ENCODE measurements at regions not wholly inside any gene's neighbourhood (a gene's known extent, or its start where the extent isn't known, plus 50 kb on each side); places are given as distances from the start of the nearest gene placed in this dataset.

DNA sequence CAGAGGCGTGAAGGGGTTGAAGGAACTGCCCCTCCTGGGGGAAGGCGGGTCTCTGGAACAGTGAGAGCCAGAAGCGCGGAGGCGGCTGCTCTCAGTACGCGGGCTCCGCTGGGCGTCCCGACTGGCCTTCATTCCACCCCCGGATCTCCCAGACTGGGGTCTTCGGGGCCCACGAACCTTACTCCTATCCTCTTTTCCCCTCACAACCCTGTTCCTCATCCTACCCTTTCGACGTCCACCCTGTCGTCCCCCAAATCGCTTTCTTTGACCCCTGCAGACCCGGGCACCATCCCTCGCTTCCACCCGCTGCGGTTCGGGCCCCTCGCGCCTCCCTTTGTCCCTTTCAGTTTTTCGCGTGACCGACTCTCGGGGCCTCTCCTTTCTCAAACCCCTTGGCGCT is 2114.6 kb downstream of the TP53TG3F start:
- no peaks in the 10 kb centered on the region for H3K27me3 ChIP-seq (ENCODE audit: insufficient read depth, poor library complexity, severe bottlenecking)
- DNase-seq (ENCODE audit: low read depth in 1 of 2, low spot score in 1 of 2): no peak
- H3K27ac ChIP-seq (replicated peaks): no peak overlapping the region
- no peak overlapping the region for H3K4me3 ChIP-seq (replicated peaks; ENCODE audit: insufficient read depth, low read length)
- no peak for TF ChIP-seq GABPA (IDR thresholded peaks at IDR 0.05; ENCODE audit: low read depth)
- TF ChIP-seq, protein P1, sequence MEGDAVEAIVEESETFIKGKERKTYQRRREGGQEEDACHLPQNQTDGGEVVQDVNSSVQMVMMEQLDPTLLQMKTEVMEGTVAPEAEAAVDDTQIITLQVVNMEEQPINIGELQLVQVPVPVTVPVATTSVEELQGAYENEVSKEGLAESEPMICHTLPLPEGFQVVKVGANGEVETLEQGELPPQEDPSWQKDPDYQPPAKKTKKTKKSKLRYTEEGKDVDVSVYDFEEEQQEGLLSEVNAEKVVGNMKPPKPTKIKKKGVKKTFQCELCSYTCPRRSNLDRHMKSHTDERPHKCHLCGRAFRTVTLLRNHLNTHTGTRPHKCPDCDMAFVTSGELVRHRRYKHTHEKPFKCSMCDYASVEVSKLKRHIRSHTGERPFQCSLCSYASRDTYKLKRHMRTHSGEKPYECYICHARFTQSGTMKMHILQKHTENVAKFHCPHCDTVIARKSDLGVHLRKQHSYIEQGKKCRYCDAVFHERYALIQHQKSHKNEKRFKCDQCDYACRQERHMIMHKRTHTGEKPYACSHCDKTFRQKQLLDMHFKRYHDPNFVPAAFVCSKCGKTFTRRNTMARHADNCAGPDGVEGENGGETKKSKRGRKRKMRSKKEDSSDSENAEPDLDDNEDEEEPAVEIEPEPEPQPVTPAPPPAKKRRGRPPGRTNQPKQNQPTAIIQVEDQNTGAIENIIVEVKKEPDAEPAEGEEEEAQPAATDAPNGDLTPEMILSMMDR (IDR thresholded peaks at IDR 0.05; ENCODE audit: insufficient read depth, low read length): no peak
- no peak for TF ChIP-seq POLR2AphosphoS5 (IDR thresholded peaks at IDR 0.05; ENCODE audit: low read depth)
- no peak for TF ChIP-seq SPI1 (IDR thresholded peaks at IDR 0.05; ENCODE audit: borderline replicate concordance, low read depth)
- TF ChIP-seq, protein P2, sequence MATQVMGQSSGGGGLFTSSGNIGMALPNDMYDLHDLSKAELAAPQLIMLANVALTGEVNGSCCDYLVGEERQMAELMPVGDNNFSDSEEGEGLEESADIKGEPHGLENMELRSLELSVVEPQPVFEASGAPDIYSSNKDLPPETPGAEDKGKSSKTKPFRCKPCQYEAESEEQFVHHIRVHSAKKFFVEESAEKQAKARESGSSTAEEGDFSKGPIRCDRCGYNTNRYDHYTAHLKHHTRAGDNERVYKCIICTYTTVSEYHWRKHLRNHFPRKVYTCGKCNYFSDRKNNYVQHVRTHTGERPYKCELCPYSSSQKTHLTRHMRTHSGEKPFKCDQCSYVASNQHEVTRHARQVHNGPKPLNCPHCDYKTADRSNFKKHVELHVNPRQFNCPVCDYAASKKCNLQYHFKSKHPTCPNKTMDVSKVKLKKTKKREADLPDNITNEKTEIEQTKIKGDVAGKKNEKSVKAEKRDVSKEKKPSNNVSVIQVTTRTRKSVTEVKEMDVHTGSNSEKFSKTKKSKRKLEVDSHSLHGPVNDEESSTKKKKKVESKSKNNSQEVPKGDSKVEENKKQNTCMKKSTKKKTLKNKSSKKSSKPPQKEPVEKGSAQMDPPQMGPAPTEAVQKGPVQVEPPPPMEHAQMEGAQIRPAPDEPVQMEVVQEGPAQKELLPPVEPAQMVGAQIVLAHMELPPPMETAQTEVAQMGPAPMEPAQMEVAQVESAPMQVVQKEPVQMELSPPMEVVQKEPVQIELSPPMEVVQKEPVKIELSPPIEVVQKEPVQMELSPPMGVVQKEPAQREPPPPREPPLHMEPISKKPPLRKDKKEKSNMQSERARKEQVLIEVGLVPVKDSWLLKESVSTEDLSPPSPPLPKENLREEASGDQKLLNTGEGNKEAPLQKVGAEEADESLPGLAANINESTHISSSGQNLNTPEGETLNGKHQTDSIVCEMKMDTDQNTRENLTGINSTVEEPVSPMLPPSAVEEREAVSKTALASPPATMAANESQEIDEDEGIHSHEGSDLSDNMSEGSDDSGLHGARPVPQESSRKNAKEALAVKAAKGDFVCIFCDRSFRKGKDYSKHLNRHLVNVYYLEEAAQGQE (IDR thresholded peaks at IDR 0.05; ENCODE audit: insufficient replicate concordance, low read depth): no peak

DNA sequence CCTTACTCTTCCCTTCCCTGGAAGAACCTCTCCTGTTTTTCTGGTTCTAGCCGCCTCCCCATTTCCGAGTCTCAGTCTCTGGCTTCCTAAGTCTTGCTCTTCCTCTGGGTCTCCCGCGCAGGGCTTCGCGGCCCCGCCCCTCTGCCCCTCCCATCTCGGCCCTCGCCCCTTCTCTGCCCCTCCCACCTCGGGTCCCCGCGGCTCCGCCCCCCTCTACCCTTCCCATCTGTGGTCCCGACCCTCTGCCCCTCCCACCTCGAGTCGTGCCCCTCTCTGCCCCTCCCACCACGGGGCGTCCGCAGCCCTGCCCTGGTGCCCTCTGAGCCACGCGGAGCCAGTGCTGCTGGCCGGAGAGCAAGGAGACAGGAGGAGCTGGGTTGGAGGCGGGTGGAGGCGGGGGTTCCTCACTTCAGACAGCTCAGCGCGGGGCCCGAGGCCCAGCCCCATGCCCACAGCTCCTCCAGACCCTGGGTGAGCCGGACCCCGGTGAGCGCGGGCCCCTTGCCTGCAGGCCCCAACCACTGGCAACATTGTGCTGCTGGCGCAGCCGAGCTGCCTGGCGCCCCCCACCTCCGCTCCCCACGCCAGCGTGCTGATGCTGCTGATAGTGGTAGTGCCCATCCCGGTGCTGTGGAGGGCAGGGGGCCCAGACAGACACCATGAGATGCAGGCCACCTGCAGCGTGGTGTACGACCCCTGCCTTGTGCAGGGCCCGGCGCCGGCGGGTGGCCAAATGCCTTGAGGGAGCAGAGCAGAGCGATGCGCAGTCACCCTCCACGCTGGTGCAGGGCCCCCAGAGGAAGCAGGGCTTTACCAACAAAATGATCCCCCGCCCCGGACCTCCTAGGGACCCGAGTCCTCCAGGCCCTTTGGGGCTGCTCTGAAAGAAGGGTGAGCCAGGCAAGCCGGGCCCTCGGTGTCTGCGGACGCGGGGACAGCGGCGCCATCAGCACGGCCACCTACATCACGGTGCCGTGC is 2115.3 kb downstream of the TP53TG3F start:
- no peak for TF ChIP-seq GABPA (IDR thresholded peaks at IDR 0.05; ENCODE audit: low read depth)
- TF ChIP-seq, protein P2 (IDR thresholded peaks at IDR 0.05; ENCODE audit: insufficient replicate concordance, low read depth): no peak
- no peak for TF ChIP-seq SPI1 (IDR thresholded peaks at IDR 0.05; ENCODE audit: borderline replicate concordance, low read depth)
- TF ChIP-seq, protein P1 (IDR thresholded peaks at IDR 0.05; ENCODE audit: insufficient read depth, low read length): no peak
- no peak for TF ChIP-seq POLR2AphosphoS5 (IDR thresholded peaks at IDR 0.05; ENCODE audit: low read depth)
- DNase-seq (ENCODE audit: low read depth in 1 of 2, low spot score in 1 of 2): no peak
- H3K4me3 ChIP-seq (replicated peaks; ENCODE audit: insufficient read depth, low read length): no peak overlapping the region
- no peaks in the 10 kb centered on the region for H3K27me3 ChIP-seq (ENCODE audit: insufficient read depth, poor library complexity, severe bottlenecking)
- no peak overlapping the region for H3K27ac ChIP-seq (replicated peaks)

DNA sequence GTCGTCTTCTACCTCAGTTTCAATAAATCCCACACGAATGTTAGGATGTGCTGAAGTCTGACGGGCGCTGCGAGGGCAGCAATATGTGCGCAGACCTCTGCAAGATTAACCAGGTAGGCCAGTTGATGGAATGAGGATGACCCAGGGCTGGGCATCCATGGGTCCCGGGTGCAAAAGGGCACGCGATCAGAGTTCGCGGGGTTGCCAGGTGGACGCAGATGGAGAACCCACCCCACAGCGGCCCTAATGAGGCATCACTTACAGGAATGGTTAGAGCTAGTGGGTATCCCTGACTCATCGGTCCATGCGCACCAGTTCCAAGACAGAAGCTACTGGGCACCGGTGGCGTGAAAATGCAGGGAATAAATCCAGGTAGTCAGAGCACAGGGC is 2116.0 kb downstream of the TP53TG3F start:
- Histone ChIP-seq H3K4me3 (replicated peaks; ENCODE audit: insufficient read depth, low read length) (no peak overlapping the region), H3K27me3 (ENCODE audit: insufficient read depth, poor library complexity, severe bottlenecking) (no peaks in the 10 kb centered on the region), H3K27ac (replicated peaks) (no peak overlapping the region)
- no peak for TF ChIP-seq POLR2AphosphoS5 (IDR thresholded peaks at IDR 0.05; ENCODE audit: low read depth)
- no peak for TF ChIP-seq SPI1 (IDR thresholded peaks at IDR 0.05; ENCODE audit: borderline replicate concordance, low read depth)
- no peak for TF ChIP-seq GABPA (IDR thresholded peaks at IDR 0.05; ENCODE audit: low read depth)
- TF ChIP-seq, protein P2 (IDR thresholded peaks at IDR 0.05; ENCODE audit: insufficient replicate concordance, low read depth): no peak
- TF ChIP-seq, protein P1 (IDR thresholded peaks at IDR 0.05; ENCODE audit: insufficient read depth, low read length): no peak
- DNase-seq (ENCODE audit: low read depth in 1 of 2, low spot score in 1 of 2): no peak
